ENCODE measurements at regions not wholly inside any gene's neighbourhood (a gene's known extent, or its start where the extent isn't known, plus 50 kb on each side); places are given as distances from the start of the nearest gene placed in this dataset.

GRCh38 chr22:27075891-27076290, 418.5 kb downstream of the MIAT start (continued):
- TF ChIP-seq CHD7 (IDR thresholded peaks at IDR 0.05; ENCODE audit: insufficient replicate concordance, low read length): no peak
- TF ChIP-seq KDM4A (IDR thresholded peaks at IDR 0.05; ENCODE audit: low read depth, low read length, severe bottlenecking): no peak
- TF ChIP-seq GABPA (IDR thresholded peaks at IDR 0.05; ENCODE audit: borderline replicate concordance, insufficient read depth, low read length): no peak
- TF ChIP-seq EZH2 (IDR thresholded peaks at IDR 0.05; ENCODE audit: low read depth, low read length, severe bottlenecking): no peak
- TF ChIP-seq POLR2AphosphoS5 (IDR thresholded peaks at IDR 0.05; ENCODE audit: low read depth, low read length): no peak
- TF ChIP-seq JUND (IDR thresholded peaks at IDR 0.05; ENCODE audit: low read length): no peak
- TF ChIP-seq POU5F1 (IDR thresholded peaks at IDR 0.05; ENCODE audit: low read depth, low read length): no peak
- no peak for TF ChIP-seq CREB1 (IDR thresholded peaks at IDR 0.05)
- no peak for TF ChIP-seq CHD1 (IDR thresholded peaks at IDR 0.05; ENCODE audit: low read depth, low read length)
- TF ChIP-seq RBBP5 (IDR thresholded peaks at IDR 0.05; ENCODE audit: borderline replicate concordance, low read depth, low read length): no peak
- TF ChIP-seq E2F6 (IDR thresholded peaks at IDR 0.05): no peak
- TF ChIP-seq RAD21 (IDR thresholded peaks at IDR 0.05 in 1 of 2, conservative IDR thresholded peaks at IDR 0.05 in 1 of 2; ENCODE audit: low read depth in 2 of 2, low read length in 2 of 2): no peak

Data from H1 (cell line).